ENCODE measurements at regions not wholly inside any gene's neighbourhood (a gene's known extent, or its start where the extent isn't known, plus 50 kb on each side); places are given as distances from the start of the nearest gene placed in this dataset.
"Not testable (repeated sequence)": the region's sequence is repeated elsewhere in the genome, so short reads cannot be mapped to it uniquely, and the experiment has no call there.

GRCh38 chr11:13119941-13120520, 110.9 kb downstream of the RASSF10 start:
- peak; percentile 70 for DNase-seq (ENCODE audit: low read depth)
- in situ Hi-C loops (cut with HindIII; ENCODE audit: low pct_unique_long_range_greater_than_20kb, low sequenced_read_pairs): no loop called here

- no peak for DNase-seq (ENCODE audit: low read depth)
- in situ Hi-C loops (cut with HindIII; ENCODE audit: low pct_unique_long_range_greater_than_20kb, low sequenced_read_pairs): no loop called here
These were observed 111.6 kb downstream of the RASSF10 start for GRCh38 chr11:13120691-13121090.

GRCh38 chr11:13126430-13126829, 117.3 kb downstream of the RASSF10 start:
- in situ Hi-C loops (cut with HindIII; ENCODE audit: low pct_unique_long_range_greater_than_20kb, low sequenced_read_pairs): no loop called here
- DNase-seq (ENCODE audit: low read depth): peak; percentile 98

GRCh38 chr11:13127161-13127560, 118.0 kb downstream of the RASSF10 start:
- in situ Hi-C loops (cut with HindIII; ENCODE audit: low pct_unique_long_range_greater_than_20kb, low sequenced_read_pairs): no loop called here
- DNase-seq (ENCODE audit: low read depth): no peak

GRCh38 chr11:13128354-13128753, 119.2 kb downstream of the RASSF10 start:
- in situ Hi-C loops (cut with HindIII; ENCODE audit: low pct_unique_long_range_greater_than_20kb, low sequenced_read_pairs): no loop called here
- DNase-seq (ENCODE audit: low read depth): peak; percentile 43

GRCh38 chr11:13134066-13134465, 125.0 kb downstream of the RASSF10 start:
- DNase-seq (ENCODE audit: low read depth): no peak
- in situ Hi-C loops (cut with HindIII; ENCODE audit: low pct_unique_long_range_greater_than_20kb, low sequenced_read_pairs): no loop called here

- DNase-seq (ENCODE audit: low read depth): no peak
- in situ Hi-C loops (cut with HindIII; ENCODE audit: low pct_unique_long_range_greater_than_20kb, low sequenced_read_pairs): no loop called here
These were observed 125.8 kb downstream of the RASSF10 start for GRCh38 chr11:13134886-13135285.

GRCh38 chr11:13135385-13136271, 126.5 kb downstream of the RASSF10 start:
- DNase-seq (ENCODE audit: low read depth): peak; percentile 95
- in situ Hi-C loops (cut with HindIII; ENCODE audit: low pct_unique_long_range_greater_than_20kb, low sequenced_read_pairs): no loop called here

GRCh38 chr11:13136272-13136596, 127.1 kb downstream of the RASSF10 start:
- in situ Hi-C loops (cut with HindIII; ENCODE audit: low pct_unique_long_range_greater_than_20kb, low sequenced_read_pairs): no loop called here
- no peak for DNase-seq (ENCODE audit: low read depth)

- in situ Hi-C loops (cut with HindIII; ENCODE audit: low pct_unique_long_range_greater_than_20kb, low sequenced_read_pairs): no loop called here
- no peak for DNase-seq (ENCODE audit: low read depth)
These were observed 128.8 kb downstream of the RASSF10 start for GRCh38 chr11:13137844-13138301.

- in situ Hi-C loops (cut with HindIII; ENCODE audit: low pct_unique_long_range_greater_than_20kb, low sequenced_read_pairs); DNase-seq (ENCODE audit: low read depth): not testable (repeated sequence)
These were observed 130.0 kb downstream of the RASSF10 start for GRCh38 chr11:13139085-13139484.

GRCh38 chr11:13140028-13140870, 131.1 kb downstream of the RASSF10 start:
- peak; percentile 98 for DNase-seq (ENCODE audit: low read depth)
- in situ Hi-C loops (cut with HindIII; ENCODE audit: low pct_unique_long_range_greater_than_20kb, low sequenced_read_pairs): no loop called here

GRCh38 chr11:13140873-13141655, 131.9 kb downstream of the RASSF10 start:
- peak; percentile 97 for DNase-seq (ENCODE audit: low read depth)
- in situ Hi-C loops (cut with HindIII; ENCODE audit: low pct_unique_long_range_greater_than_20kb, low sequenced_read_pairs): no loop called here

GRCh38 chr11:13141731-13142709, 132.9 kb downstream of the RASSF10 start:
- DNase-seq (ENCODE audit: low read depth): no peak
- in situ Hi-C loops (cut with HindIII; ENCODE audit: low pct_unique_long_range_greater_than_20kb, low sequenced_read_pairs): no loop called here

- in situ Hi-C loops (cut with HindIII; ENCODE audit: low pct_unique_long_range_greater_than_20kb, low sequenced_read_pairs): no loop called here
- DNase-seq (ENCODE audit: low read depth): no peak
These were observed 133.9 kb upstream of the BMAL1 start for GRCh38 chr11:13143486-13144297.

- in situ Hi-C loops (cut with HindIII; ENCODE audit: low pct_unique_long_range_greater_than_20kb, low sequenced_read_pairs): no loop called here
- DNase-seq (ENCODE audit: low read depth): no peak
These were observed 132.1 kb upstream of the BMAL1 start for GRCh38 chr11:13145461-13145860.
